GM18951 (cell line): ENCODE measurements at regions not wholly inside any gene's neighbourhood (a gene's known extent, or its start where the extent isn't known, plus 50 kb on each side); places are given as distances from the start of the nearest gene placed in this dataset.
"Not testable (repeated sequence)": the region's sequence is repeated elsewhere in the genome, so short reads cannot be mapped to it uniquely, and the experiment has no call there.

Experiments used
- POLR2A ChIP-seq: IDR thresholded peaks from 4 replicates; pipeline ENCODE4 v1.6.1; 2011; ENCODE audit warnings: mild to moderate bottlenecking; ENCODE audit not compliant: insufficient read length, insufficient read depth; ENCODE audit errors: extremely low read depth
- in situ Hi-C: fragments of 300-500 bp; cut with MboI; formaldehyde crosslinking; loops from one replicate; pipeline ENCODE4 v1.12.0; 2022; ENCODE audit warnings: low sequenced_read_pairs, mixed read lengths, inconsistent platforms; ENCODE audit not compliant: unreplicated experiment

DNA sequence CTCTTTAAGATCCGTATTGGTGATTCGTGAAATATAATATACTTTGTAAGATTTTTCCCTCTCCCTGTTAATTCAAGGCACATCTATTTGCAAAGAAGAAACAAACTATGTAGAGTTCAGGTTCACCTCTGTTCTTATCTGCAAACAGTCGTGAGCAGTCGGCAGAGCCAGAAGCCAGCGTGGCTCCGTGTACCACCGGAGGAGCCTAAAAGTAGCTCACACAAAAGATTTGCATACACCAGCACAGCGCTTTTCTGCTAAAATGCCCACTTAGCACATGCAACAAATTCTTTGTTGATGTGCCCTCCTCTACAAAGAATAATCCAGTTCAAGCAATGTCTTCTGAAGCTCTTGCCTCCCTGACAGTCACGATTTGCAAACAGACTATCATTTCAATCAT, 416.0 kb upstream of the TENM3 start:
- TF ChIP-seq POLR2A, result no peak
- in situ Hi-C loops, result no loop called here

DNA sequence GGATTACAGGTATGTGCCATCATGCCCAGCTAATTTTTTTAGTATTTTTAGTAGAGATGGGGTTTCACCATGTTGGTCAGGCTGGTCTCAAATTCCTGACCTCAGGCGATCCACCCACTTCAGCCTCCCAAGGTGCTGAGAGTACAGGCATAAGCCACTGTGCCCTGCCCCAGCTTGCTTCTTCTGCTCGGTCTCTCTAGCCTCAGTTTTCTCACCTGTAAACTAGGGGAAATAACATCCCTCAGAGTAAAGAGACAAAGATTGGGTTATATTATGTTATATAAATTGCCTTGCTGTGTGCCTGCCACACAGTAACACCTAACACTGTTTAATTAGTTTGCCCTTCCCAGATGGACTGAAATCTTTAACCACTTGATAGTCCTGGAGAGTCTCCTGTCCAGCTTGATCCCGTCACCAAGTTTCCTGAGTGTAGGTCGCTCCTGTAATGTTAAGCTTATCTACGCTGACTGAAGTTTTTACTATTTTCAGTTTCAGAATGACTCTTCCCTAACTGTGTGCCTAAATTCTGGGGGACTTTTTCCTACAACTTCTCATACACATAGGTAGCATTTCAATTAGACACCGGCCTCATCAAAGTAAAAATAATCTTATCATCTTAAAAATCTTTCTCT, 412.7 kb upstream of the TENM3 start:
- in situ Hi-C loops, result no loop called here
- TF ChIP-seq POLR2A, result no peak

DNA sequence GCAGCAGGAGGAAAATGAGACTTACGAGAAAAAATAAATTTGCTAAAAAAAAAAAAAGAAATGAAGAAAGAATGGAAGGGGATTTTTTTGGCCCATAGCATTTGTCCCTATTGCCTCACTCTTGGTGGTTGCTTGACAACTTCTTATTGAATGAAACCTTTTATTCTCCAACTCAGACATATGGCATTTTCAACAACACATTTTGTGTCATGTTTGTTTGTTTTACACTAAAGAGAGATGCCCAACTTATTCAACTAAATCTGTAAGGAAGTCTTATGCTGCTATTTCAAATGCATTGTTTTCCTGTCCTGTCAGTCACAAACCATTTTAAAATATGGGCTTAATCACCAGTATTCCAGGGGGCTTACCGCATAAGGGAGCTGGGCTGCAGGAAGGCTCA, 409.1 kb upstream of the TENM3 start:
- no peak for TF ChIP-seq POLR2A
- in situ Hi-C loops, result no loop called here

DNA sequence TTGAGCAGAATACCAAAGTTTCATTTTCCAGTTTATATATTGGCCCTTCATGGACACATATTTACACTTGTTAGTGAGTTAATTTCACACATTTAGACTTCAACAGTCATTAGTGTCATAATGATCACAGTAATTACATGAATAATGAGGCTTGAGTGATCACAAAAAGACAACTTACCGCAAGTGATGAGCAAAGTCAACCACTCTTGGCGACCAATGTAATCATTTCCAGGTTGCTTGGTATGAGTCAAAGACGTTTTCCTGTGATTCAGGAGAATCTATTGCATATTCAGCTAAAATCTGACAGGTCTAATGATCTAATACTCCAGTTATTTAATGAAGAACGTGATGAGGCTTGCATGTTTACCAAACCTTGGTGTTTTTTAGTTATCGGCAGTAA, 407.9 kb upstream of the TENM3 start:
- in situ Hi-C loops, result no loop called here
- no peak for TF ChIP-seq POLR2A

DNA sequence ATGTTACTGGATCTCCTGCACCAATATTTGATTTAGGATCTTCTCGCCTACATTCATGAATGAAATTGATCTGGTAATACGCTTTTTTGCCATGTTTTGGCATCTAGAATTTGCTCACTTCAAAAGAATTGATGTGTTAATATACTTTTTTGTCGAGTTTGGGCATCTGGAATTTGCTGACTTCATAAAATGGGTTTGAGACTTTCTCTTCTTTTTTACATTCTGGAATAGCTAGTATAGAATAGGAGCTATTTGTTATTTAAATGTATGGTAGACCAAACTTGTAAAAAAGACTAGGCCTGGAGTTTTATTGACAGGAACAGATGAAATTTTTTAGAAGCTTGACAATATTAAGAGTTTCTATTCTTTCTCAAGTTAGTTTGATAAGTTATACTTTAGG, 404.9 kb upstream of the TENM3 start:
- in situ Hi-C loops, result no loop called here
- no peak for TF ChIP-seq POLR2A

DNA sequence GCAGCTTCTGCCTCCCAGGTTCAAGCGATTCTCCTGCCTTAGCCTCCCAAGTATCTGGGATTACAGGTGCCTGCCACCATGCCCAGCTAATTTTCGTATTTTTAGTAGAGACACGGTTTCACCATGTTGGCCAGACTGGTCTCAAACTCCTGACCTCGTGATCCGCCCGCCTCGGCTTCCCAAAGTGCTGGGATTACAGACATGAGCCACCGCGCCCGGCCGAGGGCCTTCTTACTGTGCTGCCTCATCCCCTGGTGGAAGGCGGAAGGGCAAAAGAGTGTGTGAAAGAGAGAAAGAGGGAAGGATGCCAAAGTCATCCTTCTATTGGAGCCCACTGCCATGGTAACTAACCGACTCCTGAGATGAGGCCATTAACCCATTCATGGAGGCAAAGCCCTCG, 399.4 kb upstream of the TENM3 start:
- in situ Hi-C loops, result not testable (repeated sequence)

DNA sequence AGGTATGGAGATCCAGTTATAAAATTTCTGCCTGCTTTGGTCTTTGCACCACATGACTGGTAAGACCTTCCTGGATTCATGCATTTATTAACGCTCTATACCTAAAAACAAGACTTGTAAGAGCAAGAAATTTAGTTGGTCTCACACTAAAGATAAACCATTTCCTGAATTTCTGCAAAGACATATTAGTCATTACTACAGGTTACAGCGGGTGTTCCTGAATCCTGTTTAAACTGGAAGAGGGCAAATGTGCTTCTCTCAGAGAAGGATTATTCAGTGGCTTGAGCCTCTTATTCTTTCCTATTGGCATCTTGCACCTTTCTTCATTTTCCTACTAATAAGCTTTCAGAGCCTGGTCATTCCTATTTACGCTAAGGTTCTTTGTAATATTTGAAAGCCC, 397.6 kb upstream of the TENM3 start:
- in situ Hi-C loops, result no loop called here

DNA sequence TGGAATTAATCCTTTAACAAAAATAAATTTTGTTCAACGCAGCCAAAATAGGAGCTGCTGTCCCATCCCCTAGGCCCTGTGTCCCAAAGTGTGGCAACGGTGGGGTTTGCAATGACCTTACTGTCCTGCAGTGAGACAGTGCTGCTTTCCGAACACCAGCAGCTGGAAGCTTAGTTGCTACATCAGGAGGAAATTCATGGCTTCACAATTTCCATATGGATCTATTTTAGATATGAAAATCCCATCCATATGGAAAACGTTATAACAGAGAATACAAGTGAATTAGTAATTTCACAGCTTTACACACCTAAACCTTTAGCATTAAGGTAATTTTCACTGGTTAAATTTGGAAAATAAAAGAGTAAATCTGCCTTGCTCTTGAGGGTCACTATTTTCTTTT, 396.3 kb upstream of the TENM3 start:
- no peak for TF ChIP-seq POLR2A
- in situ Hi-C loops, result no loop called here

More for the DNA sequence above, 397.6 kb upstream of the TENM3 start:
- TF ChIP-seq POLR2A, result no peak

DNA sequence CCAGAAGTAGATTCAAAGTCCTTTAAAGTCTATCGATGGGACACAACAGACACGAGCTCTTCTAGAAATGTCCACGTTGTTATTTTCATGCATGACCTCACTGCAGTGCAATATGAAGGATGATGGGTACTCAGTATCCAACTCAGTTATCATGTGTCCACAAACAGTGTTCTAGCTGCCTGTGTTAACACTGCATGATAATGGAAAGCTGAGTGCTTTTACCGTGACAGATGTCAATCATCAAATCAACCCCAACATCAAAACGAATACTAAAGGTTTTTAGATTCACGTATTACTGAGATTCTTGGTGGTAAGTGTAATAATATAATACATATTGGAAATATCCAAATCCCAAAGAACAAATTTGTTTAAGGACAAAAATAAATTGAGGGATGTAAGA, 394.8 kb upstream of the TENM3 start:
- in situ Hi-C loops, result no loop called here
- TF ChIP-seq POLR2A, result no peak

DNA sequence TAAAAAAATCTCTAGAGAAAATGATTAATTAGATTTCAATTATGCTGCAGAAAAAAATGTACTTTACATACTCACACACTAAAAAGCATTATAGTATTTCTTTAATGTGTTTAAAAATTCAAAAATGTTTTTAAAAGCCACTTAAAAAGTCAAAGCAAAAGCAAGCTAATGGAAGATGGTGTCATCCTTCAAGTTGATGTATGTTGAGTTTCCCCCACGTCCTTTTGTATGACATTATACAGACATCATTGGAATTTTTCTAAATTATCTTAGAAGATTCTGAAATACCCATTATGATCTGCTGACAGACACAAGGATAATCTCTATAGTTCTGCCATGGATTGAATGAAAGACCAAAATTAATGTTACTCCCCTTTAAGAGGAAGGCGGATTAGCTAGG, 393.7 kb upstream of the TENM3 start:
- TF ChIP-seq POLR2A, result no peak
- in situ Hi-C loops, result no loop called here

DNA sequence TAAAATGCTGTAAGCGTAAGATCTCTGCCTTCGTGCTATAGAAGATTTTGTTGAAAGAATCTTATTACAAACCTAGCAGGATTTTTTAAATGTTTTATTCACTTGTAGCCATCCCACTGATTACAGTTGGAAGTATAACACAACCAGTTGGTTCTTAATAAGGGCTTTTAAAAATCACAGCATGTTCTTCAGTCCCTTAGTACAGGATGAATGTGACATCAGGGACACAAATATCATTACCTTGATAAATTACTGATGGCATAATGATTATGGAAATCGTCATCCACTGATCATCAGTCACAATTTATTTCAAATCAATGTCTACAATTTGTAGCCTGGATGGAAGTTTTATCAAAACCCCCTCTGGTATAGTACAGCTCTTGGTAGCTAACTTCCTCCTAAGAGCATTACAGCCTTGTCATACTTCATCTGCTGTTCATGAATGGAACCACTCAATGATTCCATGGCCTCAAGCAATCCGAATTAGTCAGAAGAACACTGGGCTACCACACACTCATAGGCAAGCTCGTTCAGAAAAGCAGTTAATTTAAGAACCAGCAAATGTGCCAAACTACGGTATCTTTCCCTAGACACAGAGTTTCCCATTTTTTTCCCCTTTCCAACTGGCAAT, 389.2 kb upstream of the TENM3 start:
- in situ Hi-C loops, result no loop called here
- TF ChIP-seq POLR2A, result no peak

DNA sequence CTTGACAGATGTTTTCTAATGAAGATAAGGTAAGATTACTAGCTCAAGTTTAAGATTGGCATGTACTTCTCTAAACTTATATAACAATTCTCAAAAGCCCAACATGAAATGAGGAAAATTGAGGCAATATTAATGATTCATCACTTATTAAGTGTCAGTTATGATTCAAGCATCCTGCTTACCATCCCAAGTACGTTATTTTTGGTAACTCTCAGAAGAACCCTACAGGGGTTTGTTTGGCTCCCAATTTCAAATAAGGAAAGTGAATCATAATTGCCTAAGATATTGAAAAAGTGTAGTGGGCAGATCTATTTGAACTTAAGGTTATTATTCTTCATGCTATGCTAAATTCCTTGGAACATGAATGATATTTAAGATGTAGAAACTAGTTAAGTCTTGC, 387.9 kb upstream of the TENM3 start:
- in situ Hi-C loops, result no loop called here
- no peak for TF ChIP-seq POLR2A

DNA sequence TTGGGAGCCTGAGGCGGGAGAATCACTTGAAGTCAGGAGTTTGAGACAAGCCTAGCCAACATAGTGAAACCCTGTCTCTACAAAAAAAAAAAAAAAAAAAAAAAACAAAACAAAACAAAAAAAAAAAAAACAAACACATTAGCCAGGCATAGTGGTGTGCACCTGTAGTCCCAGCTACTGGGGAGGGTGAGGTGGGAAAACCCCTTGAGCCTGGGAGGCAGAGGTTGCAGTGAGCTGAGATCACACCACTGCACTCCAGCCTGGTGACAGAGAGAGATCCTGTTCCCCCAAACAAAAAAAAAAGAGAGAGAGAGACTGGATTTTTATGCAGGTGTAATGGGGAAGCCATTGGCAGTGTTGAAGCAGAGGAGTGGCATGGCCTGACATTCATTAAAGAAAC, 385.7 kb upstream of the TENM3 start:
- in situ Hi-C loops, result not testable (repeated sequence)

DNA sequence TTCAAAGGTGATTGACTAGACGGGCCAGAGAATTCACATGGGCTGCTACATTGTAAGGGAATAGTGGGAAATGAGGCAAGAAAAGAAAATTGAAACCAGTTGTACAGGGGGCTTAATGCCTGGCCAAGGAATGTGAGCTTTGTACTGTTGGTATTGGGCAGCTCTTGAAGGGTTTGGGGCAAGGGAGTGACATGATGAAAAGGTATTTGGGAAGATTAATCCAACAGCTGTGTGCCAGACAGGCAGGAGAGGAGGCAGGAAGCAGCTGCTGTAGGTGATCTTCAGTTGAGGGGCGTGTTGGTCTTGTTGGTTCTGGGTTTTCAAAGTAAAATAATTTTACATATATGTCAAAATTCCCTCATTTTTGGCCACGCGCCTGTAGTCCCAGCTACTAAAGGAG, 384.5 kb upstream of the TENM3 start:
- in situ Hi-C loops, result no loop called here
- no peak for TF ChIP-seq POLR2A

DNA sequence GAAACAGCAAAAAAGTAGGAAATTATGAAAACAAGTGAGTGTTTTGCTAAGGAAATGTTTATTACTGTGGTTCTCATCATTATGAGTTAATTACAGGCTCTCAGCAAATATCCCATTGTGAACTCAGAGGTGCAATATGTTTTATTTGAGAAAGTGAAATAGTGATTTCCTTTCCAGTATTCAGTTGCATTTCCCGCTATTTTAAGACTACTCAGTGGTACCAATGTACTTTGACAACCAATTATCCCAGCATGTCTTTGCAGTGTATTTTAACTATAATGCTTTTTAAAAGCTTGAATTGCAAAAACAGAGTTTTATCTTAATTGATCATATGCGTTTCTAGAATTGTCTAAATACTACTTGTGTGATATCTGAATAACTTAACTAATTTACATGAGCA, 383.8 kb upstream of the TENM3 start:
- no peak for TF ChIP-seq POLR2A
- in situ Hi-C loops, result no loop called here
